Esophagus (tissue), 2 donors: ENCODE measurements at regions not wholly inside any gene's neighbourhood (a gene's known extent, or its start where the extent isn't known, plus 50 kb on each side); places are given as distances from the start of the nearest gene placed in this dataset.
"Not testable (repeated sequence)": the region's sequence is repeated elsewhere in the genome, so short reads cannot be mapped to it uniquely, and the experiment has no call there.

Experiments used
- H3K27ac ChIP-seq, 2 donors: one replicate each; pipeline ENCODE4 v1.5.1; 2013; ENCODE audit warnings: low read depth in 2 of 2, mild to moderate bottlenecking in 2 of 2, inconsistent platforms in 1 of 2, low read length in 1 of 2, moderate library complexity in 1 of 2
- H3K27me3 ChIP-seq, 2 donors: one replicate each; pipeline ENCODE4 v1.6.1; 2013; ENCODE audit warnings: low read length in 2 of 2, control low read depth in 1 of 2, mild to moderate bottlenecking in 1 of 2; ENCODE audit not compliant: insufficient read depth in 2 of 2, control insufficient read depth in 1 of 2
- H3K36me3 ChIP-seq, 2 donors: one replicate each; pipeline ENCODE4 v1.6.1; 2013; ENCODE audit warnings: low read length in 1 of 2; ENCODE audit not compliant: control insufficient read depth in 2 of 2, insufficient read depth in 2 of 2
- H3K4me1 ChIP-seq, 2 donors: one replicate each; pipeline ENCODE4 v1.6.1; 2013; ENCODE audit warnings: low read length in 1 of 2; ENCODE audit not compliant: control insufficient read depth in 2 of 2, insufficient read depth in 2 of 2
- H3K4me3 ChIP-seq, 2 donors: one replicate each; pipeline ENCODE4 v1.5.1; 2013; ENCODE audit warnings: low read length in 2 of 2, mild to moderate bottlenecking in 2 of 2, low read depth in 1 of 2, moderate library complexity in 1 of 2
- H3K9me3 ChIP-seq, 2 donors: one replicate each; pipeline ENCODE4 v1.6.1; 2013; ENCODE audit warnings: mild to moderate bottlenecking in 2 of 2, low read depth in 1 of 2, low read length in 1 of 2, moderate library complexity in 1 of 2; ENCODE audit not compliant: control insufficient read depth in 2 of 2, insufficient read depth in 1 of 2
- WGBS, 2 donors: extraction: QIAGEN DNeasy Blood & Tissue Kit; methylation state at CpG; one replicate each; pipeline ENCODE4 v1.1.7; 2013; 5-methylcytosine and 5-hydroxymethylcytosine counted together
- donor health status: healthy with polysubstance abuse.
- donor health status: Bipolar disorder and iron deficiency.

- not testable (repeated sequence) for H3K9me3 ChIP-seq, H3K27ac ChIP-seq, H3K4me1 ChIP-seq, H3K4me3 ChIP-seq, H3K36me3 ChIP-seq, H3K27me3 ChIP-seq
- 65 to 95% methylated on average over 3 of the region's 3 CpGs for WGBS, 2 donors
Observed at GRCh38 chrX:138962419-138962818, 250.9 kb upstream of the FGF13 start.

- no peaks in the 10 kb centered on the region for H3K27me3 ChIP-seq
- 53 to 67% methylated on average over 5 of the region's 5 CpGs for WGBS, 2 donors
- H3K27ac ChIP-seq, result no peak overlapping the region
- H3K4me3 ChIP-seq, result no peak overlapping the region
- no peaks in the 10 kb centered on the region for H3K9me3 ChIP-seq
- no peaks in the 10 kb centered on the region for H3K36me3 ChIP-seq
- no peaks in the 10 kb centered on the region for H3K4me1 ChIP-seq
Observed at GRCh38 chrX:138954976-138955375, 243.5 kb upstream of the FGF13 start.

DNA sequence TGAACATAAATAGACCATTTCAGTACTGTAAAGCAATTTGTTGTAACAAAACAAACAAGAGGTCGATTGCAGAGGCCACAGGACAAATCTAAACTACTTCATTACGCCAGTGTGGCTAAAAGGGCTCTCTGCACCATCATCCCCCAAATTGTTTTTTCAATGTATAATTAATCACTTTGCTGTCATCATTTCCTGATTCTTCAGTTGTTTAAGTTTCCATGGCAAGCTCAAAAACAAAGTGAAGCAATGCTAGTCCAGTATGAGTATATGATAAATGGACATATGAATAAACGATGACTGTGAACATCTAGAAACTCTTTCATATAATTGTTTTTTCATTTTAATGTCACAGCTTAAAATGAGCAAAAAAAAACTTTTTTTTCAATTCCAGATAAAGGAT is 235.4 kb upstream of the FGF13 start:
- H3K4me3 ChIP-seq, result no peak overlapping the region
- H3K36me3 ChIP-seq, result no peaks in the 10 kb centered on the region
- 38 to 44% methylated on average over 3 of the region's 3 CpGs for WGBS, 2 donors
- H3K4me1 ChIP-seq, result no peaks in the 10 kb centered on the region
- no peaks in the 10 kb centered on the region for H3K9me3 ChIP-seq
- H3K27ac ChIP-seq, result no peak overlapping the region
- no peaks in the 10 kb centered on the region for H3K27me3 ChIP-seq

GRCh38 chrX:138945219-138945618 is 233.7 kb upstream of the FGF13 start:
- Histone ChIP-seq H3K27me3 (no peaks in the 10 kb centered on the region), H3K4me1 (no peaks in the 10 kb centered on the region), H3K9me3 (no peaks in the 10 kb centered on the region), H3K36me3 (no peaks in the 10 kb centered on the region), H3K4me3 (no peak overlapping the region), H3K27ac (no peak overlapping the region)
- 70% methylated on average over 6 of the region's 6 CpGs for WGBS, 2 donors

- H3K27me3 ChIP-seq, result no peaks in the 10 kb centered on the region
- H3K36me3 ChIP-seq, result no peaks in the 10 kb centered on the region
- no peak overlapping the region for H3K27ac ChIP-seq
- H3K4me1 ChIP-seq, result no peaks in the 10 kb centered on the region
- no peaks in the 10 kb centered on the region for H3K9me3 ChIP-seq
- no peak overlapping the region for H3K4me3 ChIP-seq
Observed at GRCh38 chrX:138939038-138939437, 227.5 kb upstream of the FGF13 start.

GRCh38 chrX:138938003-138938402 is 226.5 kb upstream of the FGF13 start:
- Histone ChIP-seq H3K4me3 (no peak overlapping the region), H3K4me1 (no peaks in the 10 kb centered on the region), H3K27ac (no peak overlapping the region), H3K36me3 (no peaks in the 10 kb centered on the region), H3K9me3 (no peaks in the 10 kb centered on the region), H3K27me3 (no peaks in the 10 kb centered on the region)
- 61 to 82% methylated on average over 1 of the region's 1 CpG for WGBS, 2 donors

GRCh38 chrX:138931212-138931611 is 219.7 kb upstream of the FGF13 start:
- Histone ChIP-seq H3K4me3 (no peak overlapping the region), H3K4me1 (no peaks in the 10 kb centered on the region), H3K9me3 (no peaks in the 10 kb centered on the region), H3K27me3 (no peaks in the 10 kb centered on the region), H3K27ac (no peak overlapping the region), H3K36me3 (no peaks in the 10 kb centered on the region)
- 67 to 71% methylated on average over 2 of the region's 2 CpGs for WGBS, 2 donors

GRCh38 chrX:138930583-138930945 is 219.0 kb upstream of the FGF13 start:
- H3K9me3 ChIP-seq, result no peaks in the 10 kb centered on the region
- no peaks in the 10 kb centered on the region for H3K36me3 ChIP-seq
- H3K27me3 ChIP-seq, result no peaks in the 10 kb centered on the region
- H3K4me1 ChIP-seq, result no peaks in the 10 kb centered on the region
- 72 to 80% methylated on average over 4 of the region's 4 CpGs for WGBS, 2 donors
- no peak overlapping the region for H3K27ac ChIP-seq
- H3K4me3 ChIP-seq, result no peak overlapping the region

DNA sequence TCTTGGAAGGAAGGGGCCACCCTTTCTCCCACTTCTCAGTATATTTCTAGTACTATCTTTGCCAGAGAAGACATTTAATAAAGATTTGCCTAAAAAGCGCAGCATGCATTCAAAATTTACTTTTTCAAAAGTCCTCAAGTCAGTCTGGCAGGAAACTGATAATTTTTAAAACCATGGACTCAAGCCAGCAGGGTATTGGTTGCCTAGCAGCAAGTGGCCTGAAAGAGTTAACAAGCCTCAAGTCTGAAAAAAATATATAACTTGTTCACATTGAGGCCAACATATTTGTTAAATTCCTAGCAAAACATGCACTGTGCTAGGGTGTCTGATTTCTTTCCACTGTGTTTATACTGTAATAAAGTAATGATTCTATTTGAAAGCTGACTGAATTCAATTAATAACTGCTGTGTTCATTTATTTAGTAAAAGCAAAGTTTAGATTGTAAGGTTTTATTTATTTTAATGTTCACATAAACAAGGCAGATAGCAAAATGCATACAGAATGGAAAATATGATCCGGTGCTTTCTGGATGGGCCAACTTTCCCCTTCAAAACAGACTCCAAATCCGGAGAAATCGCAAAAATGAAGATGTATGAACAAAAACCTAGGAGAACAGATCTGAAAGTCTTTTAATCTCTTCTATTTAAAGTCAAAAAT is 218.5 kb upstream of the FGF13 start:
- Histone ChIP-seq H3K9me3 (no peaks in the 10 kb centered on the region), H3K27me3 (no peaks in the 10 kb centered on the region), H3K27ac (no peak overlapping the region), H3K36me3 (no peaks in the 10 kb centered on the region), H3K4me1 (no peaks in the 10 kb centered on the region), H3K4me3 (no peak overlapping the region)
- WGBS, 2 donors, result 60 to 71% methylated on average over 4 of the region's 4 CpGs

DNA sequence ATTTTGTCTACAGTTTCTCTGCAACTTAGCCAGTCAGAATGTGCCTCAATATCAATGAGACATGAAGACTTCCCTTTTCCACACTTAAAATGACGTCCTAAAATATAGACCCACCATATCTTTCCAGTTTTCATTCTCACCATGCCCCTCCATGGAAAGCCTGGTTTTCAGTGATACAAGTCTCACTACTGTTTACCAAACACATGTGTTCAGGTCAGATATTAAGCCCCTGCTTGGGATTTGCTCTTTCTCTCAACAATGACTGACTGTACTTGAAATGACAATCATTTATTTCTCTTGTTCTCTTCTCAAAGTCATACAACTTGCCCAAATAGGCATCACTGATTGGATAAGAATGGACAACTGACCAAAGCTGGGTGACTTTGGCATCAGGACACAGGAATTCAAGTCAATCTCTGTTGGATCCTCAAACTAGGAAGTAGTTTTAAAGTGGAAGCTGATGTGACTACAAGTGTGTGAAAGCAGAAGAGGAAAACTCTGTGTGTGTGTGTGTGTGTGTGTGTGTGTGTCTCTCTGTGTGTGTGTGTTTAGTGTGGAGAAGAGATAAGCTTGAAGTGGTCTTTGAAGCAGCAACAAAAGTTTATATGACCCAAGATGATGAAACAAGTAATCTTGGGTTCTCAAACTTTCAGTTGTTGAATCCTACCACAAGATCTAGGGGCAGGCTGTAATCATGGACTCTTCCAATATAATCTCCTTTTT is 217.4 kb upstream of the FGF13 start:
- WGBS, 2 donors, result 58 to 76% methylated on average over 1 of the region's 1 CpG
- Histone ChIP-seq H3K4me3 (no peak overlapping the region), H3K27ac (no peak overlapping the region), H3K9me3 (no peaks in the 10 kb centered on the region), H3K4me1 (no peaks in the 10 kb centered on the region), H3K27me3 (no peaks in the 10 kb centered on the region), H3K36me3 (no peaks in the 10 kb centered on the region)
